Body of pancreas (tissue), 4 donors: ENCODE measurements at regions not wholly inside any gene's neighbourhood (a gene's known extent, or its start where the extent isn't known, plus 50 kb on each side); places are given as distances from the start of the nearest gene placed in this dataset.

Source experiments
- POLR2A ChIP-seq, 3 donors: fragments of 450-650 bp; IDR thresholded peaks; one replicate each; pipeline ENCODE4 v1.6.1; 2016; ENCODE audit warnings: antibody characterized with exemption in 3 of 3, mild to moderate bottlenecking in 2 of 3
- TF ChIP-seq, protein P1 (sequence below), 7 experiments: fragments of 450-650 bp in 4 of 7; fragments of 200-600 bp in 3 of 7; sonication (generic) in 3 of 7; IDR thresholded peaks; one replicate each; pipeline ENCODE4 v1.5.1; 2016 to 2019; ENCODE audit warnings: antibody characterized with exemption in 7 of 7

DNA sequence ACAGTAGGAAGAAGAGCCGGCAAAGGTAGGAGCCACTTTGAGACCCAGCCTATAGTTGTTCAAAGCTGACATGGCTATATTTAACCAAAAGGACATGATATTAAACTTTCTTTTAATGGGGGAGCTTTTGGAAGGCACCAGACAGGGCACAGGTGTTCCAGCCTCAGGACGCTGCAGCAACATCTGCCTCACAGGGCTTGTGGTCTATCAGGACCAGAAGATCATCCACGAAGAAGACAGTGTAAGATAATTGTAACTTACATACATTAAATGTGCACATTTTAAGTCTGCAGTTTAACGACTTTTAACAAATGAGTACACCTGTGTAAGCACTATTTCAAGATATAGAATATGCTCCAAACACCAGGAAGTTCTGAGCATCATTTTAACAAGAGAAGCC is 168.2 kb upstream of the PMEPA1 start:
- TF ChIP-seq, protein P1, sequence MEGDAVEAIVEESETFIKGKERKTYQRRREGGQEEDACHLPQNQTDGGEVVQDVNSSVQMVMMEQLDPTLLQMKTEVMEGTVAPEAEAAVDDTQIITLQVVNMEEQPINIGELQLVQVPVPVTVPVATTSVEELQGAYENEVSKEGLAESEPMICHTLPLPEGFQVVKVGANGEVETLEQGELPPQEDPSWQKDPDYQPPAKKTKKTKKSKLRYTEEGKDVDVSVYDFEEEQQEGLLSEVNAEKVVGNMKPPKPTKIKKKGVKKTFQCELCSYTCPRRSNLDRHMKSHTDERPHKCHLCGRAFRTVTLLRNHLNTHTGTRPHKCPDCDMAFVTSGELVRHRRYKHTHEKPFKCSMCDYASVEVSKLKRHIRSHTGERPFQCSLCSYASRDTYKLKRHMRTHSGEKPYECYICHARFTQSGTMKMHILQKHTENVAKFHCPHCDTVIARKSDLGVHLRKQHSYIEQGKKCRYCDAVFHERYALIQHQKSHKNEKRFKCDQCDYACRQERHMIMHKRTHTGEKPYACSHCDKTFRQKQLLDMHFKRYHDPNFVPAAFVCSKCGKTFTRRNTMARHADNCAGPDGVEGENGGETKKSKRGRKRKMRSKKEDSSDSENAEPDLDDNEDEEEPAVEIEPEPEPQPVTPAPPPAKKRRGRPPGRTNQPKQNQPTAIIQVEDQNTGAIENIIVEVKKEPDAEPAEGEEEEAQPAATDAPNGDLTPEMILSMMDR (IDR thresholded peaks at IDR 0.05) = no peak
- TF ChIP-seq POLR2A (IDR thresholded peaks at IDR 0.05) = no peak
